NCI-H226 (cell line): ENCODE measurements at regions not wholly inside any gene's neighbourhood (a gene's known extent, or its start where the extent isn't known, plus 50 kb on each side); places are given as distances from the start of the nearest gene placed in this dataset.
"Not testable (repeated sequence)": the region's sequence is repeated elsewhere in the genome, so short reads cannot be mapped to it uniquely, and the experiment has no call there.

Experiments used
- DNase-seq: peaks from one replicate; pipeline ENCODE4 v3.0.0-alpha.2; 2015

GRCh38 chr9:29456940-29457339, 1883.7 kb upstream of the C9orf72 start:
- peak; percentile 41 for DNase-seq

- DNase-seq: peak; percentile 5
Observed at GRCh38 chr9:29475471-29475870, 1902.2 kb upstream of the C9orf72 start.

- DNase-seq: no peak
Observed at GRCh38 chr9:29511680-29512079, 1938.4 kb upstream of the C9orf72 start.

GRCh38 chr9:29514336-29514735, 1941.1 kb upstream of the C9orf72 start:
- no peak for DNase-seq

GRCh38 chr9:29514862-29515261, 1941.6 kb upstream of the C9orf72 start:
- DNase-seq: no peak

- no peak for DNase-seq
Observed at GRCh38 chr9:29548436-29548835, 1975.2 kb upstream of the C9orf72 start.

- DNase-seq: no peak
Observed at GRCh38 chr9:29555502-29555901, 1982.2 kb upstream of the C9orf72 start.

- peak; percentile 55 for DNase-seq
Observed at GRCh38 chr9:29556317-29556716, 1983.0 kb upstream of the C9orf72 start.

GRCh38 chr9:29556746-29557145, 1983.5 kb upstream of the C9orf72 start:
- no peak for DNase-seq

GRCh38 chr9:29564564-29564963, 1991.3 kb upstream of the C9orf72 start:
- DNase-seq: no peak

- DNase-seq: no peak
Observed at GRCh38 chr9:29575219-29575618, 2001.9 kb upstream of the C9orf72 start.

GRCh38 chr9:29588361-29588760, 2015.1 kb upstream of the C9orf72 start:
- DNase-seq: no peak

GRCh38 chr9:29609282-29609681, 2036.0 kb upstream of the C9orf72 start:
- DNase-seq: no peak

- DNase-seq: no peak
Observed at GRCh38 chr9:29613773-29614172, 2040.5 kb upstream of the C9orf72 start.

- no peak for DNase-seq
Observed at GRCh38 chr9:29616844-29617243, 2043.6 kb upstream of the C9orf72 start.

- peak; percentile 48 for DNase-seq
Observed at GRCh38 chr9:29625292-29625731, 2052.0 kb upstream of the C9orf72 start.

GRCh38 chr9:29625931-29626330, 2052.7 kb upstream of the C9orf72 start:
- no peak for DNase-seq

- not testable (repeated sequence) for DNase-seq
Observed at GRCh38 chr9:29628856-29629255, 2055.6 kb upstream of the C9orf72 start.

- DNase-seq: no peak
Observed at GRCh38 chr9:29637471-29638237, 2064.4 kb upstream of the C9orf72 start.

GRCh38 chr9:29640507-29640906, 2067.2 kb upstream of the C9orf72 start:
- no peak for DNase-seq

- DNase-seq: no peak
Observed at GRCh38 chr9:29644514-29644913, 2071.2 kb upstream of the C9orf72 start.

GRCh38 chr9:29647451-29647850, 2074.2 kb upstream of the C9orf72 start:
- DNase-seq: no peak

- DNase-seq: no peak
Observed at GRCh38 chr9:29648132-29648531, 2074.9 kb upstream of the C9orf72 start.

GRCh38 chr9:29648601-29649000, 2075.3 kb upstream of the C9orf72 start:
- DNase-seq: no peak
